A673 (cell line): ENCODE measurements at regions not wholly inside any gene's neighbourhood (a gene's known extent, or its start where the extent isn't known, plus 50 kb on each side); places are given as distances from the start of the nearest gene placed in this dataset.

Experiments used
- EZH2 ChIP-seq: fragments of 200-600 bp; sonication (generic); IDR thresholded peaks from 2 replicates; pipeline ENCODE4 v1.6.1; 2017; ENCODE audit warnings: borderline replicate concordance, low read depth, mild to moderate bottlenecking, mixed read lengths, antibody characterized with exemption, low read length; ENCODE audit not compliant: poor library complexity, severe bottlenecking
- TF ChIP-seq, protein P1 (sequence below): fragments of 300-800, 200-600 bp; sonication (generic); conservative IDR thresholded peaks from 2 replicates; pipeline ENCODE4 v1.5.1; 2017; ENCODE audit warnings: low read depth, mild to moderate bottlenecking, antibody characterized with exemption, low read length, moderate library complexity, mixed read lengths

DNA sequence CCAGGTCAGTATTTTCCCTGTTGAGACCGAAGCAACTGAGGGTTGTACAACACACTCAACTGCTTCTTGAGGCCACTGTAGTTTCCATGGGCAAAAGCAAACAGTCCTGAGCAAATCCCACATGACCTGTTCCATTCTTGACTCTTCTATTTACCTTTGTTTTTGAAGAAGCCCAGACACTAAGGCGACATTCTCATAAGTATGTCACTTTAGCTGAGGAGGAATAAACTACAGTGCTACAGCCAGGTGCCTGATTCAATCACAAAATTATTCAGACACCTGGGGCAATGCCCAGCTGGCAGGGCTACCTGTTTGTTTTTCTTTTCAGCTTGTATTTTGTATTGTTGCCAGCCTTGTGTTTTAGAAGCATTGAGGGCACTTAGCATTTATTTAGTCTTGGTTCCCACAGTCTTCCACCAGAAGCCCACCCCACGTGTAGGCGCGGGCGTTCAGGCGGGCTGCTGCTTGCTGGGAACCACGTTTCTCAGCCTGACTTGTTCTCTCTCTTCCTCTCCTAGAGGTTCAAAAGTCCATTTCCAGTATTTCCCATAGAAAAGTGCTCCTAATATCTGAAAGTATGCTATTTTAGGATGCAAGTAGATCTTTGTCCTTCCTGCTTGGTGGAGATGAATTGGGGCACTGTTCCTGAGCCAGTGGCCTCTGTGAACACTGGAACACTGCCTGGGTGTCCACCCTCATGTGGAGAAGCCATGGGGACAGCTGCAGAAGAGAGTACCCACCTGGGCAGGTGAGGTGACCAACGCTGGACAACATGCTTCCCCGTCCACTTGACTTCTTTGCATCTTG, 99.0 kb upstream of the COPS8 start:
- TF ChIP-seq, protein P1, sequence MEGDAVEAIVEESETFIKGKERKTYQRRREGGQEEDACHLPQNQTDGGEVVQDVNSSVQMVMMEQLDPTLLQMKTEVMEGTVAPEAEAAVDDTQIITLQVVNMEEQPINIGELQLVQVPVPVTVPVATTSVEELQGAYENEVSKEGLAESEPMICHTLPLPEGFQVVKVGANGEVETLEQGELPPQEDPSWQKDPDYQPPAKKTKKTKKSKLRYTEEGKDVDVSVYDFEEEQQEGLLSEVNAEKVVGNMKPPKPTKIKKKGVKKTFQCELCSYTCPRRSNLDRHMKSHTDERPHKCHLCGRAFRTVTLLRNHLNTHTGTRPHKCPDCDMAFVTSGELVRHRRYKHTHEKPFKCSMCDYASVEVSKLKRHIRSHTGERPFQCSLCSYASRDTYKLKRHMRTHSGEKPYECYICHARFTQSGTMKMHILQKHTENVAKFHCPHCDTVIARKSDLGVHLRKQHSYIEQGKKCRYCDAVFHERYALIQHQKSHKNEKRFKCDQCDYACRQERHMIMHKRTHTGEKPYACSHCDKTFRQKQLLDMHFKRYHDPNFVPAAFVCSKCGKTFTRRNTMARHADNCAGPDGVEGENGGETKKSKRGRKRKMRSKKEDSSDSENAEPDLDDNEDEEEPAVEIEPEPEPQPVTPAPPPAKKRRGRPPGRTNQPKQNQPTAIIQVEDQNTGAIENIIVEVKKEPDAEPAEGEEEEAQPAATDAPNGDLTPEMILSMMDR, result no peak
- TF ChIP-seq EZH2, result no peak
